H9 (cell line): ENCODE measurements at regions not wholly inside any gene's neighbourhood (a gene's known extent, or its start where the extent isn't known, plus 50 kb on each side); places are given as distances from the start of the nearest gene placed in this dataset.

ENCODE experiments used
- DNase-seq: peaks from one replicate; pipeline ENCODE4 v3.0.0-alpha.2; 2017
- H2AFZ ChIP-seq: one replicate; pipeline ENCODE4 v1.6.1; 2013; ENCODE audit warnings: mild to moderate bottlenecking, low read length, control low read depth, moderate library complexity
- H2AK5ac ChIP-seq: 2 replicates; pipeline ENCODE4 v1.6.1; 2013; ENCODE audit warnings: low read length, control low read depth, mixed read lengths; ENCODE audit not compliant: insufficient read length
- H2BK120ac ChIP-seq: one replicate; pipeline ENCODE4 v1.6.1; 2013; ENCODE audit warnings: low read depth, mild to moderate bottlenecking, low read length, control low read depth, inconsistent platforms; ENCODE audit not compliant: poor library complexity, severe bottlenecking
- H2BK12ac ChIP-seq: 2 replicates; pipeline ENCODE4 v1.6.1; 2013; ENCODE audit warnings: low read length, control low read depth, mixed read lengths, low read depth; ENCODE audit not compliant: insufficient read length
- H2BK15ac ChIP-seq: 2 replicates; pipeline ENCODE4 v1.6.1; 2013; ENCODE audit warnings: low read depth, low read length, control low read depth
- H2BK20ac ChIP-seq: one replicate; pipeline ENCODE4 v1.6.1; 2013; ENCODE audit warnings: low read depth, mild to moderate bottlenecking, low read length, control low read depth, inconsistent platforms; ENCODE audit not compliant: poor library complexity, severe bottlenecking
- H2BK5ac ChIP-seq: 2 replicates; pipeline ENCODE4 v1.6.1; 2013; ENCODE audit warnings: low read length, control low read depth, mixed read lengths; ENCODE audit not compliant: insufficient read length
- H3K14ac ChIP-seq: 2 replicates; pipeline ENCODE4 v1.6.1; 2013; ENCODE audit warnings: low read length, control low read depth; ENCODE audit not compliant: insufficient read depth
- H3K18ac ChIP-seq: 2 replicates; pipeline ENCODE4 v1.6.1; 2013; ENCODE audit warnings: low read depth, mild to moderate bottlenecking, mixed read lengths, low read length, control low read depth; ENCODE audit not compliant: insufficient read length
- H3K23ac ChIP-seq: 2 replicates; pipeline ENCODE4 v1.6.1; 2013; ENCODE audit warnings: low read length, control low read depth, mixed read lengths, low read depth; ENCODE audit not compliant: insufficient read length
- H3K23me2 ChIP-seq: 2 replicates; pipeline ENCODE4 v1.6.1; 2013; ENCODE audit warnings: low read depth, mild to moderate bottlenecking, mixed read lengths, low read length, control low read depth; ENCODE audit not compliant: insufficient read length, poor library complexity, severe bottlenecking
- H3K27ac ChIP-seq: 2 replicates; pipeline ENCODE4 v1.5.1; 2013; ENCODE audit warnings: low read length, control low read depth, mixed read lengths, low read depth; ENCODE audit not compliant: insufficient read length
- H3K27me3 ChIP-seq: 2 replicates; pipeline ENCODE4 v1.6.1; 2013; ENCODE audit warnings: low read length, control low read depth, inconsistent platforms; ENCODE audit not compliant: insufficient read depth
- H3K4ac ChIP-seq: 2 replicates; pipeline ENCODE4 v1.6.1; 2013; ENCODE audit warnings: low read depth, mild to moderate bottlenecking, control low read depth, inconsistent platforms, low read length, moderate library complexity
- H3K4me1 ChIP-seq: 2 replicates; pipeline ENCODE4 v1.6.1; 2013; ENCODE audit warnings: low read length, control low read depth, inconsistent platforms; ENCODE audit not compliant: insufficient read depth
- H3K4me2 ChIP-seq: 2 replicates; pipeline ENCODE4 v1.6.1; 2013; ENCODE audit warnings: low read length, control low read depth, mixed read lengths; ENCODE audit not compliant: insufficient read length, insufficient read depth
- H3K56ac ChIP-seq: 2 replicates; pipeline ENCODE4 v1.6.1; 2013; ENCODE audit warnings: low read depth, mild to moderate bottlenecking, mixed read lengths, low read length, control low read depth; ENCODE audit not compliant: insufficient read length
- H3K79me1 ChIP-seq: 2 replicates; pipeline ENCODE4 v1.6.1; 2013; ENCODE audit warnings: low read depth, mild to moderate bottlenecking, moderate library complexity, low read length, control low read depth, inconsistent platforms; ENCODE audit not compliant: insufficient read depth, poor library complexity, severe bottlenecking
- H3K79me2 ChIP-seq: 2 replicates; pipeline ENCODE4 v1.6.1; 2013; ENCODE audit warnings: low read length, control low read depth, inconsistent platforms; ENCODE audit not compliant: insufficient read depth
- H3K9ac ChIP-seq: 2 replicates; pipeline ENCODE4 v1.6.1; 2013; ENCODE audit warnings: low read length, control low read depth, mixed read lengths; ENCODE audit not compliant: insufficient read length; ENCODE audit errors: extremely low read depth
- H3K9me3 ChIP-seq: one replicate; pipeline ENCODE4 v1.6.1; 2013; ENCODE audit warnings: low read depth, low read length, inconsistent platforms; ENCODE audit not compliant: control insufficient read depth
- H3T11ph ChIP-seq: one replicate; pipeline ENCODE4 v1.6.1; 2013; ENCODE audit warnings: mild to moderate bottlenecking, low read length, control low read depth, inconsistent platforms
- H4K20me1 ChIP-seq: one replicate; pipeline ENCODE4 v1.6.1; 2013; ENCODE audit not compliant: control insufficient read depth, insufficient read length, insufficient read depth
- H4K5ac ChIP-seq: 2 replicates; pipeline ENCODE4 v1.6.1; 2013; ENCODE audit warnings: low read depth, mild to moderate bottlenecking, mixed read lengths, low read length, control low read depth; ENCODE audit not compliant: insufficient read length
- H4K8ac ChIP-seq: replicated peaks from 2 replicates; pipeline ENCODE4 v1.6.1; 2013; ENCODE audit warnings: low read length, control low read depth, mixed read lengths, low read depth; ENCODE audit not compliant: insufficient read length
- H4K91ac ChIP-seq: 2 replicates; pipeline ENCODE4 v1.6.1; 2013; ENCODE audit warnings: low read depth, mild to moderate bottlenecking, moderate library complexity, mixed read lengths, low read length, control low read depth; ENCODE audit not compliant: insufficient read length
- H3K27ac Mint-ChIP-seq, 3 experiments: 2 replicates in 2 of 3; 3 replicates in 1 of 3; pipeline ENCODE4 v1.8.0; 2020 to 2021; ENCODE audit warnings: mixed read lengths in 3 of 3, mild to moderate bottlenecking in 1 of 3, moderate library complexity in 1 of 3
- H3K27me3 Mint-ChIP-seq: 2 replicates; pipeline ENCODE4 v1.8.0; 2021; ENCODE audit warnings: low read depth, mild to moderate bottlenecking, moderate library complexity, mixed read lengths
- H3K36me3 Mint-ChIP-seq, 3 experiments: 2 replicates in 2 of 3; 3 replicates in 1 of 3; pipeline ENCODE4 v1.8.0; 2020 to 2021; ENCODE audit warnings: low read depth in 3 of 3, mixed read lengths in 3 of 3; ENCODE audit not compliant: insufficient read depth in 1 of 3
- H3K4me1 Mint-ChIP-seq, 2 experiments: 2 replicates each; pipeline ENCODE4 v1.8.0; 2020; ENCODE audit warnings: mixed read lengths in 2 of 2
- H3K4me3 Mint-ChIP-seq, 2 experiments: 2 replicates in 1 of 2; 3 replicates in 1 of 2; pipeline ENCODE4 v1.8.0; 2020 to 2021; ENCODE audit warnings: mild to moderate bottlenecking in 2 of 2, mixed read lengths in 2 of 2, moderate library complexity in 1 of 2
- H3K9me3 Mint-ChIP-seq, 2 experiments: 2 replicates in 1 of 2; 3 replicates in 1 of 2; pipeline ENCODE4 v1.8.0; 2020; ENCODE audit warnings: mild to moderate bottlenecking in 2 of 2, mixed read lengths in 2 of 2, moderate library complexity in 1 of 2
- WGBS: extraction: QIAGEN DNeasy Blood & Tissue Kit; methylation state at CpG from one replicate; pipeline ENCODE4 v1.1.7; 2013; ENCODE audit warnings: missing lambda C conversion rate, low lambda C conversion rate, mixed read lengths; ENCODE audit not compliant: insufficient read length; ENCODE audit errors: extremely low coverage; 5-methylcytosine and 5-hydroxymethylcytosine counted together
- TF ChIP-seq, protein P1 (sequence below): fragments of 200-600 bp; sonication (generic); conservative IDR thresholded peaks from 3 replicates; pipeline ENCODE4 v1.8.0; 2021; ENCODE audit warnings: antibody characterized with exemption, mild to moderate bottlenecking

DNA sequence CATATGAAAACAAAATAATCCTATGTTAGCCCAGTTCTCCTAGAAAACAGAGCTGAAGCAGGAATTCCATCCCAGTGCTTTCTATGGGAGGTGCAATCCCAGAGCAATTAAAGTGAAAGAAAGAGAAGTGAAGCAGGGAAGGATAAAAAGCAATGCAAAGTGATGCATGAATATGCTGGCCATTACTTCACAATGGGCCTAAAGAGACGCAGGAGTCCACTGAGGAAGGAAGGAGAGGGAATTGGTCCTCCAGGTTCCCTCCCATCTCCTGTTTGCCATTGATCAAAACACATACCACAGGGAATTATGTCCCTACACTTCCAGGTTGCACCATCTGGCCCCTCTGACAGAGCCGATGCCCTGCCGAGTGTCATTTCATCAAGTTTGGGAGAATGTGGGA, 392.2 kb upstream of the NFE2L3 start:
- peak; percentile 76 for DNase-seq
- Histone ChIP-seq H2BK120ac (no peak overlapping the region), H3K4me1 (no peaks in the 10 kb centered on the region; the same call in 1 of the 2 replicates), H3K9me3 (no peaks in the 10 kb centered on the region), H3K56ac (no peak overlapping the region), H3K9ac (no peak overlapping the region), H2BK12ac (no peak overlapping the region), H2BK20ac (no peak overlapping the region), H4K5ac (no peak overlapping the region), H3K23ac (no peak overlapping the region), H2AFZ (no peak overlapping the region), H3K18ac (no peak overlapping the region), H3K4ac (no peak overlapping the region), H3K27ac (no peak overlapping the region), H3K79me2 (no peaks in the 10 kb centered on the region), H3K79me1 (no peaks in the 10 kb centered on the region), H3K27me3 (no peaks in the 10 kb centered on the region), H4K20me1 (no peaks in the 10 kb centered on the region), H2BK5ac (no peak overlapping the region), H4K8ac (no peak overlapping the region), H3K23me2 (no peaks in the 10 kb centered on the region), H3T11ph (no peak overlapping the region), H4K91ac (no peak overlapping the region), H3K14ac (no peak overlapping the region), H3K4me2 (peak overlapping the region; percentile 24), H2BK15ac (no peak overlapping the region), H2AK5ac (no peak overlapping the region)
- peaks cover 17 to 19% of the 10 kb centered on the region in 2 experiments for H3K4me1 Mint-ChIP-seq
- H3K27ac Mint-ChIP-seq: peak overlapping the region; percentile 50 to 95 (median 86)
- no peak overlapping the region for H3K4me3 Mint-ChIP-seq
- H3K27me3 Mint-ChIP-seq: no peaks in the 10 kb centered on the region; the same call in 1 of the 2 replicates
- peaks cover 0 to 4% (median 3%) of the 10 kb centered on the region in 3 experiments; a peak in 3 of 7 replicates for H3K36me3 Mint-ChIP-seq
- WGBS: no CpG with 5 or more reads among the region's 3 CpGs
- TF ChIP-seq, protein P1, sequence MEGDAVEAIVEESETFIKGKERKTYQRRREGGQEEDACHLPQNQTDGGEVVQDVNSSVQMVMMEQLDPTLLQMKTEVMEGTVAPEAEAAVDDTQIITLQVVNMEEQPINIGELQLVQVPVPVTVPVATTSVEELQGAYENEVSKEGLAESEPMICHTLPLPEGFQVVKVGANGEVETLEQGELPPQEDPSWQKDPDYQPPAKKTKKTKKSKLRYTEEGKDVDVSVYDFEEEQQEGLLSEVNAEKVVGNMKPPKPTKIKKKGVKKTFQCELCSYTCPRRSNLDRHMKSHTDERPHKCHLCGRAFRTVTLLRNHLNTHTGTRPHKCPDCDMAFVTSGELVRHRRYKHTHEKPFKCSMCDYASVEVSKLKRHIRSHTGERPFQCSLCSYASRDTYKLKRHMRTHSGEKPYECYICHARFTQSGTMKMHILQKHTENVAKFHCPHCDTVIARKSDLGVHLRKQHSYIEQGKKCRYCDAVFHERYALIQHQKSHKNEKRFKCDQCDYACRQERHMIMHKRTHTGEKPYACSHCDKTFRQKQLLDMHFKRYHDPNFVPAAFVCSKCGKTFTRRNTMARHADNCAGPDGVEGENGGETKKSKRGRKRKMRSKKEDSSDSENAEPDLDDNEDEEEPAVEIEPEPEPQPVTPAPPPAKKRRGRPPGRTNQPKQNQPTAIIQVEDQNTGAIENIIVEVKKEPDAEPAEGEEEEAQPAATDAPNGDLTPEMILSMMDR: no peak
- peaks cover 0 to 1% of the 10 kb centered on the region in 2 experiments; a peak in 2 of 5 replicates for H3K9me3 Mint-ChIP-seq
